ENCODE measurements at regions not wholly inside any gene's neighbourhood (a gene's known extent, or its start where the extent isn't known, plus 50 kb on each side); places are given as distances from the start of the nearest gene placed in this dataset.

- TF ChIP-seq, protein P1, sequence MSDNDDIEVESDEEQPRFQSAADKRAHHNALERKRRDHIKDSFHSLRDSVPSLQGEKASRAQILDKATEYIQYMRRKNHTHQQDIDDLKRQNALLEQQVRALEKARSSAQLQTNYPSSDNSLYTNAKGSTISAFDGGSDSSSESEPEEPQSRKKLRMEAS (IDR thresholded peaks at IDR 0.05) = no peak
- TF ChIP-seq RAD21 (IDR thresholded peaks at IDR 0.05; ENCODE audit: low read depth) (no peak), FOXM1 (IDR thresholded peaks at IDR 0.05; ENCODE audit: borderline replicate concordance, low read depth) (no peak), EP300 (IDR thresholded peaks at IDR 0.05; ENCODE audit: borderline replicate concordance) (no peak), TAF1 (IDR thresholded peaks at IDR 0.05; ENCODE audit: low read depth) (no peak), NFIC (IDR thresholded peaks at IDR 0.05) (peak; percentile 14; the same call in 1 of the 2 replicates), YY1 (IDR thresholded peaks at IDR 0.05; ENCODE audit: low read depth) (no peak)
Observed at GRCh38 chr12:58033831-58034230, 92.5 kb downstream of the ATP23 start.

DNA sequence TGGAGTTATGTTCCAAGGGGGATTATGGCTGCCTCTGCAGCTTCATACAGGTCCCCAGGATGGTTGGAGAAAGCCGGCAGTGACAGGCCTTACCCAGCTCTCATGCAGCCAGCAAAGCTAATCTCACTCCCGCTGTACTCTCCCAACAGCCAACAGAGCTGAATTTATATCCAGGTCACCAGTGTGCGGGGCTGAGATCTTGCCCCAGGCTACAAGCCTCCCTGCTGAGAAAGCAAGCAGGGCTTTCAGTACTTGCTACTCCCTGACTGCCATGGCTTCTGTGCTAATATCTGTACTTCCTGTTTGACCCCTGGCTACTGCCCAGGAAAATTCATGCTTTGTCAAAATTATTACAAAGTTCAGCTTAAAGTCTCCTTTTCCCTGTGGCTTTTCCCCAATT, 92.9 kb downstream of the ATP23 start:
- no peak for TF ChIP-seq FOXM1 (IDR thresholded peaks at IDR 0.05; ENCODE audit: borderline replicate concordance, low read depth)
- TF ChIP-seq RAD21 (IDR thresholded peaks at IDR 0.05; ENCODE audit: low read depth) = no peak
- TF ChIP-seq CREB1 (IDR thresholded peaks at IDR 0.05; ENCODE audit: low read depth) = no peak
- TF ChIP-seq CEBPB (IDR thresholded peaks at IDR 0.05) = no peak
- no peak for TF ChIP-seq ZBTB7A (IDR thresholded peaks at IDR 0.05; ENCODE audit: low read depth)
- no peak for TF ChIP-seq TAF1 (IDR thresholded peaks at IDR 0.05; ENCODE audit: low read depth)
- TF ChIP-seq TEAD4 (IDR thresholded peaks at IDR 0.05) = no peak
- TF ChIP-seq YY1 (IDR thresholded peaks at IDR 0.05; ENCODE audit: low read depth) = no peak
- TF ChIP-seq, protein P2, sequence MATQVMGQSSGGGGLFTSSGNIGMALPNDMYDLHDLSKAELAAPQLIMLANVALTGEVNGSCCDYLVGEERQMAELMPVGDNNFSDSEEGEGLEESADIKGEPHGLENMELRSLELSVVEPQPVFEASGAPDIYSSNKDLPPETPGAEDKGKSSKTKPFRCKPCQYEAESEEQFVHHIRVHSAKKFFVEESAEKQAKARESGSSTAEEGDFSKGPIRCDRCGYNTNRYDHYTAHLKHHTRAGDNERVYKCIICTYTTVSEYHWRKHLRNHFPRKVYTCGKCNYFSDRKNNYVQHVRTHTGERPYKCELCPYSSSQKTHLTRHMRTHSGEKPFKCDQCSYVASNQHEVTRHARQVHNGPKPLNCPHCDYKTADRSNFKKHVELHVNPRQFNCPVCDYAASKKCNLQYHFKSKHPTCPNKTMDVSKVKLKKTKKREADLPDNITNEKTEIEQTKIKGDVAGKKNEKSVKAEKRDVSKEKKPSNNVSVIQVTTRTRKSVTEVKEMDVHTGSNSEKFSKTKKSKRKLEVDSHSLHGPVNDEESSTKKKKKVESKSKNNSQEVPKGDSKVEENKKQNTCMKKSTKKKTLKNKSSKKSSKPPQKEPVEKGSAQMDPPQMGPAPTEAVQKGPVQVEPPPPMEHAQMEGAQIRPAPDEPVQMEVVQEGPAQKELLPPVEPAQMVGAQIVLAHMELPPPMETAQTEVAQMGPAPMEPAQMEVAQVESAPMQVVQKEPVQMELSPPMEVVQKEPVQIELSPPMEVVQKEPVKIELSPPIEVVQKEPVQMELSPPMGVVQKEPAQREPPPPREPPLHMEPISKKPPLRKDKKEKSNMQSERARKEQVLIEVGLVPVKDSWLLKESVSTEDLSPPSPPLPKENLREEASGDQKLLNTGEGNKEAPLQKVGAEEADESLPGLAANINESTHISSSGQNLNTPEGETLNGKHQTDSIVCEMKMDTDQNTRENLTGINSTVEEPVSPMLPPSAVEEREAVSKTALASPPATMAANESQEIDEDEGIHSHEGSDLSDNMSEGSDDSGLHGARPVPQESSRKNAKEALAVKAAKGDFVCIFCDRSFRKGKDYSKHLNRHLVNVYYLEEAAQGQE (IDR thresholded peaks at IDR 0.05; ENCODE audit: low read depth) = no peak
- no peak for TF ChIP-seq NFIC (IDR thresholded peaks at IDR 0.05)
- TF ChIP-seq EGR1 (IDR thresholded peaks at IDR 0.05) = no peak
- TF ChIP-seq, protein P1 (IDR thresholded peaks at IDR 0.05) = no peak
- TF ChIP-seq, protein P3, sequence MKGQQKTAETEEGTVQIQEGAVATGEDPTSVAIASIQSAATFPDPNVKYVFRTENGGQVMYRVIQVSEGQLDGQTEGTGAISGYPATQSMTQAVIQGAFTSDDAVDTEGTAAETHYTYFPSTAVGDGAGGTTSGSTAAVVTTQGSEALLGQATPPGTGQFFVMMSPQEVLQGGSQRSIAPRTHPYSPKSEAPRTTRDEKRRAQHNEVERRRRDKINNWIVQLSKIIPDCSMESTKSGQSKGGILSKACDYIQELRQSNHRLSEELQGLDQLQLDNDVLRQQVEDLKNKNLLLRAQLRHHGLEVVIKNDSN (IDR thresholded peaks at IDR 0.05) = no peak
- TF ChIP-seq TCF12 (IDR thresholded peaks at IDR 0.05; ENCODE audit: low read depth) = no peak
- TF ChIP-seq EP300 (IDR thresholded peaks at IDR 0.05; ENCODE audit: borderline replicate concordance) = no peak

DNA sequence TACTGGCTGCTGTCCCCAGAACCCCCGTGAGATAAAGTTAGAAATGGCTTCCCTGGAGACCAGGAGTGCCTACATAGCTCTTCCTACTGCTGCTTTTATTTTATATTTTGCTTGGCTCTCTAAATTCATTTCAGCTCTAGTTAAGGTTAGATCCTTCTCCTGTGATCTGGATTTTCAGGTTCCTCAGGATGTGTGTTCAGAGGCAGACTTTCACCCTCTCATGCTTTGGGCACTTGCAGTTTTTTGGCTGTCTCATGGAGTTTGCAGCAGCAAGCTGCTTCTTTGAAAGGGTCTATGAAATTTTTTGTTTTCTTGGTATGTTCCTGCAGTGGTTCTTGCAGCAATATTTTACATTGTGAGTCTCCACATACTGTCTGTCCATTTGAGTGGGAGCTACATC, 93.3 kb downstream of the ATP23 start:
- TF ChIP-seq, protein P3 (IDR thresholded peaks at IDR 0.05) = no peak
- TF ChIP-seq TCF12 (IDR thresholded peaks at IDR 0.05; ENCODE audit: low read depth) = no peak
- no peak for TF ChIP-seq CEBPB (IDR thresholded peaks at IDR 0.05)

DNA sequence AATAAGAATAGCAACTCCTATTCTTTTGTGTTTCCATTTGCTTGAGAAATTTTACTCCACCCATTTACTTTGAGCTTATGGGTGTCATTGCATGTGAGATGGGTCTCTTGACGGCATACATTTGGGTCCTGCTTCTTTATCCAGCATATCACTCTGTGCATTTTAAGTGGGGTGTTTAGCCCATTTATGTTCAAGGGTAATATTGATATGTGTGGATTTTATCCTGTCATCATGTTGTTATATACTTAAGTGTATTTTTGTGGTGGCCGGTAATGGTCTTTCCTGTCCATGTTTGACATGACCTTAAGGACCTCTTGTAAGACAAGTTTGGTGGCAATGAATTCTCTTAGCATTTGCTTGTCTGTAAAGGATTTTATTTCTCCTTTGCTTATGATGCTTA, 100.1 kb downstream of the ATP23 start:
- TF ChIP-seq, protein P3 (IDR thresholded peaks at IDR 0.05) = no peak
- no peak for TF ChIP-seq TCF12 (IDR thresholded peaks at IDR 0.05; ENCODE audit: low read depth)
- TF ChIP-seq, protein P2 (IDR thresholded peaks at IDR 0.05; ENCODE audit: low read depth) = no peak
- no peak for TF ChIP-seq NFIC (IDR thresholded peaks at IDR 0.05)
- TF ChIP-seq ZBTB7A (IDR thresholded peaks at IDR 0.05; ENCODE audit: low read depth) = no peak
- TF ChIP-seq, protein P1 (IDR thresholded peaks at IDR 0.05) = no peak
- TF ChIP-seq RAD21 (IDR thresholded peaks at IDR 0.05; ENCODE audit: low read depth) = no peak
- TF ChIP-seq EGR1 (IDR thresholded peaks at IDR 0.05) = no peak
- TF ChIP-seq CEBPB (IDR thresholded peaks at IDR 0.05) = no peak
- TF ChIP-seq TEAD4 (IDR thresholded peaks at IDR 0.05) = no peak
- TF ChIP-seq YY1 (IDR thresholded peaks at IDR 0.05; ENCODE audit: low read depth) = no peak
- no peak for TF ChIP-seq EP300 (IDR thresholded peaks at IDR 0.05; ENCODE audit: borderline replicate concordance)
- TF ChIP-seq CREB1 (IDR thresholded peaks at IDR 0.05; ENCODE audit: low read depth) = no peak
- TF ChIP-seq TAF1 (IDR thresholded peaks at IDR 0.05; ENCODE audit: low read depth) = no peak
- TF ChIP-seq FOXM1 (IDR thresholded peaks at IDR 0.05; ENCODE audit: borderline replicate concordance, low read depth) = no peak

DNA sequence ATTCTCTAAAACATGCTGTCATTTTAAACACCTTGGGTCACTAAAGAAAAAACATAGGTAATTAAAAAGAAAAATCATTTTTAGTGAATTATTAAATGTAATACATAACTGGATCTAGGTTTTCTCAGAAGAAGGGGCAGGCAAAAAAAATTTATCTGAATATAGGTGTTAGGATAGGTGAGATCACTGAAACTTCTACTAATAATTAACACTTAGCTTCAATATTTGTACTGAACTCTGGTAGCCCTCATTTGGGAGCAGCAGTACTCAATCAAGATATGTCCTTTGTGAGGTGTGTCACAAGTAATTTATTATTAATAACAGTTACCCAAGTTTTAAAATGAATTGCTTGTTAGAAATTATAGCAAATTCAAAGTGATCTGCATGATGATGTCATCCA, 103.6 kb downstream of the ATP23 start:
- no peak for TF ChIP-seq TEAD4 (IDR thresholded peaks at IDR 0.05)
- TF ChIP-seq EP300 (IDR thresholded peaks at IDR 0.05; ENCODE audit: borderline replicate concordance) = no peak
- TF ChIP-seq, protein P2 (IDR thresholded peaks at IDR 0.05; ENCODE audit: low read depth) = no peak
- TF ChIP-seq YY1 (IDR thresholded peaks at IDR 0.05; ENCODE audit: low read depth) = no peak
- TF ChIP-seq ZBTB7A (IDR thresholded peaks at IDR 0.05; ENCODE audit: low read depth) = no peak
- no peak for TF ChIP-seq RAD21 (IDR thresholded peaks at IDR 0.05; ENCODE audit: low read depth)
- TF ChIP-seq CREB1 (IDR thresholded peaks at IDR 0.05; ENCODE audit: low read depth) = no peak
- TF ChIP-seq EGR1 (IDR thresholded peaks at IDR 0.05) = no peak
- TF ChIP-seq, protein P3 (IDR thresholded peaks at IDR 0.05) = no peak
- TF ChIP-seq, protein P1 (IDR thresholded peaks at IDR 0.05) = no peak
- TF ChIP-seq NFIC (IDR thresholded peaks at IDR 0.05) = no peak
- no peak for TF ChIP-seq CEBPB (IDR thresholded peaks at IDR 0.05)

Measured in Ishikawa (cell line).